Nephron (organoid): ENCODE measurements at regions not wholly inside any gene's neighbourhood (a gene's known extent, or its start where the extent isn't known, plus 50 kb on each side); places are given as distances from the start of the nearest gene placed in this dataset.

Source experiments
- H3K27ac Mint-ChIP-seq, 3 experiments: 2 replicates each; pipeline ENCODE4 v1.8.0; 2020; ENCODE audit warnings: mixed read lengths in 3 of 3, mild to moderate bottlenecking in 2 of 3, moderate library complexity in 1 of 3
- H3K27me3 Mint-ChIP-seq: 2 replicates; pipeline ENCODE4 v1.8.0; 2021; ENCODE audit warnings: low read depth, mild to moderate bottlenecking, moderate library complexity, mixed read lengths
- H3K36me3 Mint-ChIP-seq: 2 replicates; pipeline ENCODE4 v1.8.0; 2020; ENCODE audit warnings: low read depth, mixed read lengths
- H3K4me1 Mint-ChIP-seq: 2 replicates; pipeline ENCODE4 v1.8.0; 2020; ENCODE audit warnings: mixed read lengths
- H3K4me3 Mint-ChIP-seq, 3 experiments: 2 replicates each; pipeline ENCODE4 v1.8.0; 2020; ENCODE audit warnings: mild to moderate bottlenecking in 3 of 3, mixed read lengths in 3 of 3, moderate library complexity in 2 of 3
- H3K9me3 Mint-ChIP-seq: 2 replicates; pipeline ENCODE4 v1.8.0; 2020; ENCODE audit warnings: mixed read lengths
- TF ChIP-seq, protein P1 (sequence below), 3 experiments: fragments of 200-600 bp; sonication (generic); IDR thresholded peaks; one replicate each; pipeline ENCODE4 v1.5.0; 2021; ENCODE audit warnings: antibody characterized with exemption in 3 of 3; ENCODE audit not compliant: unreplicated experiment in 3 of 3

DNA sequence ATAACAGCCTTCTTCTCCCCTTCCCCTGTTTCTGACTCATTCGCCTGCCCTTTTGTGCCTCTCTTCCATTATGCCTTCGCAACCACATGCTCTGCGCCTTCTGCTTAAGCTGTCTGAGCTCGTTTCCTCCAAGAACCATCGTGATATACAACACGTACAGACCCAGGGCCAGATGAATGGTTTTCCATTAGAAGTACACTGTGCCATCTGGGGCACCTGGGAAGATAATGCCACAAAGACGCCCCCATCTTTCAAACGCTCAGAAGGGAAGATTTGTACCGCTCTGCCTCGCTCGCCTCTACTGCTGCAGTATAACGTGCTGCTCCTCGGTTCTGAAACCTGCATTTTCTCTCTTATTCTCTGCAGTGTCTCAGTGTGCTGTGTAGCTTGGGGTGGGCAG, 470.9 kb upstream of the STXBP6 start:
- Mint-ChIP-seq H3K9me3 (no peaks in the 10 kb centered on the region), H3K4me3 (no peak overlapping the region), H3K27ac (no peak overlapping the region), H3K36me3 (no peaks in the 10 kb centered on the region), H3K27me3 (peaks cover 4% of the 10 kb centered on the region), H3K4me1 (peaks cover 5% of the 10 kb centered on the region)
- TF ChIP-seq, protein P1, sequence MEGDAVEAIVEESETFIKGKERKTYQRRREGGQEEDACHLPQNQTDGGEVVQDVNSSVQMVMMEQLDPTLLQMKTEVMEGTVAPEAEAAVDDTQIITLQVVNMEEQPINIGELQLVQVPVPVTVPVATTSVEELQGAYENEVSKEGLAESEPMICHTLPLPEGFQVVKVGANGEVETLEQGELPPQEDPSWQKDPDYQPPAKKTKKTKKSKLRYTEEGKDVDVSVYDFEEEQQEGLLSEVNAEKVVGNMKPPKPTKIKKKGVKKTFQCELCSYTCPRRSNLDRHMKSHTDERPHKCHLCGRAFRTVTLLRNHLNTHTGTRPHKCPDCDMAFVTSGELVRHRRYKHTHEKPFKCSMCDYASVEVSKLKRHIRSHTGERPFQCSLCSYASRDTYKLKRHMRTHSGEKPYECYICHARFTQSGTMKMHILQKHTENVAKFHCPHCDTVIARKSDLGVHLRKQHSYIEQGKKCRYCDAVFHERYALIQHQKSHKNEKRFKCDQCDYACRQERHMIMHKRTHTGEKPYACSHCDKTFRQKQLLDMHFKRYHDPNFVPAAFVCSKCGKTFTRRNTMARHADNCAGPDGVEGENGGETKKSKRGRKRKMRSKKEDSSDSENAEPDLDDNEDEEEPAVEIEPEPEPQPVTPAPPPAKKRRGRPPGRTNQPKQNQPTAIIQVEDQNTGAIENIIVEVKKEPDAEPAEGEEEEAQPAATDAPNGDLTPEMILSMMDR (IDR thresholded peaks at IDR 0.05; ENCODE audit: unreplicated experiment in 3 of 3): no peak

DNA sequence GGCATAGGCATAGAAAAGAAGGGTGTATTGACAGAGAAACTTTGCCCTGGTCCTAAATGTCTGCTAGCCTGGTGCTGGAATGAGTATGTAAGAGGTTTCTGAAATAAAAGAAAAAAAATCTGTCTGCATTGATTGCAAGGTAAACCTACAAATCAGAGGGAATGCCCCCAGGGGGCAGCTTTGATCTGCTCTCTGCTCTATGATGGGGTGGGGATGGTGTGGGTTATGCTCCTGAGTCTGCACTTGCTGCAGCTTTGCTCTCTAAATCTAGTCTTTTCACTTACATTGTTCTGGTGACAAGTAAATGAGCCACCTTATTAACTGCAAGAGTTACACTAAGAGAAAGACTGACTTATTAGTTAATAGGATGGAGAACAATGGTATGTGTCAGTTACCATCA, 468.4 kb upstream of the STXBP6 start:
- Mint-ChIP-seq H3K27ac (no peak overlapping the region), H3K36me3 (no peaks in the 10 kb centered on the region), H3K4me1 (peaks cover 5% of the 10 kb centered on the region), H3K9me3 (peaks cover 5% of the 10 kb centered on the region), H3K4me3 (no peak overlapping the region), H3K27me3 (peaks cover 4% of the 10 kb centered on the region)
- TF ChIP-seq, protein P1 (IDR thresholded peaks at IDR 0.05; ENCODE audit: unreplicated experiment in 3 of 3): no peak

DNA sequence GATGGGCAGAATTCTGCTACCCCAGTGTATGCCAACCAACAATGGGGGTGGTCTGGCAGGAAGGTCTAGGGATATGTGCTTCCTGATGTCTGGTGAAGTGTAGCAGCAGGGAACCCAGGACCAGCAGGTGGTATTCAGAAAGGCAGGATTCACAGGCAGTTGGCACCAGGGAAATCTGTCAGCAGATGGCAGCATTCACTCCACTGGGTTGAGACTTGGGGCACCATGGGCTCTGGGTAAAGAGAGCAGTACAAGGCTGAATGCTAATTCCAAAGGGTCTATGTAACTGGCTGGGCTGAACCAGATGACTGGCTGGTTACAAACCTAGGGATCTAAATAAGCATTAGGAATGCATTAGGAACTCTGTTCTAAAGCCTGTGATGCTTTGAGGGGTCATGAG, 466.9 kb upstream of the STXBP6 start:
- TF ChIP-seq, protein P1 (IDR thresholded peaks at IDR 0.05; ENCODE audit: unreplicated experiment in 3 of 3): no peak
- Mint-ChIP-seq H3K9me3 (peaks cover 5% of the 10 kb centered on the region), H3K27ac (no peak overlapping the region), H3K4me3 (no peak overlapping the region), H3K36me3 (no peaks in the 10 kb centered on the region), H3K4me1 (no peaks in the 10 kb centered on the region), H3K27me3 (peaks cover 4% of the 10 kb centered on the region)

DNA sequence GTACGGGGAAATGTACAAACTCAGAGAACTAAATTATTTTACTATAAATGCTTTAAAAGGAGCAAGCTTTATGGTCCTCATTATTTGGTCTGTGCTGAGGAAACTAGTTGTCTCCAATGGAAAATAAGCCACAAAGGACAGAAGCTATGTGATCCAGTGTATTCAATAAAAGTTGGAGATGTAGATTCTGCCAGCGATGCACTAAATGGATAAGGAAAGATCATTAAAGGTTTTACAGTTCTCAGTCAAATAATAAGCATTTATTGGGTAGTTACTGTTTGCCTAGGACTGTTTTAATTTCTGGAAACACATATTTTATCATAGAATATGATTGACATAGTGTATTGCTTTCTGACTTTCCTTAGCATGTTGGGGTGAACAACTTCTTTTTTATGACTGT, 458.9 kb upstream of the STXBP6 start:
- Mint-ChIP-seq H3K27ac (no peak overlapping the region), H3K9me3 (no peaks in the 10 kb centered on the region), H3K27me3 (no peaks in the 10 kb centered on the region), H3K4me1 (no peaks in the 10 kb centered on the region), H3K4me3 (no peak overlapping the region), H3K36me3 (no peaks in the 10 kb centered on the region)
- TF ChIP-seq, protein P1 (IDR thresholded peaks at IDR 0.05; ENCODE audit: unreplicated experiment in 3 of 3): no peak

DNA sequence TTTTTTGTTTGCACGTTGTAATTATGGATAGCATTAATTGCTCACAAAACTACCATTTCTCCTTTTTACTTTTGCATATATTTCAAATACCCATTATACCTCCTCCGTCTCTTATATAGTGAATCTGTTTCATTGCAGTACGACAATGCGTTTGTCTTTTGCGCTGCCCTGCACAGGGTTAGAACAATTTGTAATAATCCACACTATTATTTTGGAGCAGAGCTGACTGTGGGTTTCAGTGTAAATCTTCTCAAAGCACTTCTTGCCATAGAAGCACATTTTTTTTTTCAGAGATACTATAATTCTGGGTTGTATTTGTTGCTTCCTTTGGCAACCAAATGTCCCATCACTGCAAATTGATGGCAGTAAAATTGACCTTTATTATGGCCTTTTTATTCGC, 451.8 kb upstream of the STXBP6 start:
- H3K36me3 Mint-ChIP-seq: no peaks in the 10 kb centered on the region
- H3K9me3 Mint-ChIP-seq: no peaks in the 10 kb centered on the region
- H3K4me3 Mint-ChIP-seq: no peak overlapping the region
- no peaks in the 10 kb centered on the region for H3K4me1 Mint-ChIP-seq
- H3K27me3 Mint-ChIP-seq: no peaks in the 10 kb centered on the region
- TF ChIP-seq, protein P1 (IDR thresholded peaks at IDR 0.05; ENCODE audit: unreplicated experiment in 3 of 3): no peak
- H3K27ac Mint-ChIP-seq: no peak overlapping the region

DNA sequence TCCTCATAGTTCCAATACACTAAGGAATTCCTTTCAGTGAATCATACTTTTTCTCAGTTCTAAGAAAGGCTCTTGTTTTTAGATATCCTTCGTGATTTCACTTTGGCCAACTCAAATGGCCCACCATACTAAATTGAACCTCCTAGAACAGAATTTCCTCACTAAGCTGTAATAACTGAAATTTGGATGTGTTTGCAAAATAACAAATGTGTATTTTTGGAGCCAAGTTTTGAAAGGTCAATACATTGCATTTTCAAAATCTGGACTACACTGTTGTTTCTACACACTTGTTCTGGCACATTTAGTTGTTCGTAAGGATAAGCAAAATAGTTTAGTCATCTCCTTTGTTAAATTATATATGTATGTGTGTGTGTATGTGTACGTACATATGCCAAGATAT, 439.0 kb upstream of the STXBP6 start:
- H3K27me3 Mint-ChIP-seq: peaks cover 3% of the 10 kb centered on the region
- peaks cover 13% of the 10 kb centered on the region for H3K4me1 Mint-ChIP-seq
- TF ChIP-seq, protein P1 (IDR thresholded peaks at IDR 0.05; ENCODE audit: unreplicated experiment in 3 of 3): no peak
- no peaks in the 10 kb centered on the region for H3K36me3 Mint-ChIP-seq
- H3K4me3 Mint-ChIP-seq: no peak overlapping the region
- H3K9me3 Mint-ChIP-seq: no peaks in the 10 kb centered on the region
- no peak overlapping the region for H3K27ac Mint-ChIP-seq
